HEK293 (cell line): ENCODE measurements at regions not wholly inside any gene's neighbourhood (a gene's known extent, or its start where the extent isn't known, plus 50 kb on each side); places are given as distances from the start of the nearest gene placed in this dataset.

Experiments used
- CTCF ChIA-PET: fragments of 350-600 bp; formaldehyde crosslinking; extraction: SDS; loops from one replicate; lab custom pipeline; 2021; ENCODE audit warnings: antibody characterized with exemption; lab: Yijun Ruan, JAX
- POLR2A ChIA-PET: fragments of 300-600 bp; formaldehyde crosslinking; extraction: SDS; loops from one replicate; lab custom pipeline; 2020; ENCODE audit warnings: antibody characterized with exemption, inconsistent platforms; lab: Yijun Ruan, JAX
- H3K27ac ChIP-seq: fragments of 200-500 bp; sonication (Bioruptor generic); 2 replicates; pipeline ENCODE4 v1.5.1; 2014; ENCODE audit warnings: low read depth, low read length, control low read depth, inconsistent platforms; ENCODE audit errors: extremely low read depth
- H3K36me3 ChIP-seq, 2 experiments: fragments of 200-500 bp in 1 of 2; sonication (Bioruptor generic) in 1 of 2; 1 replicate in 1 of 2; 2 replicates in 1 of 2; pipeline ENCODE4 v1.5.1; 2014 to 2017; ENCODE audit warnings: inconsistent platforms in 2 of 2, low read length in 2 of 2; ENCODE audit not compliant: control insufficient read depth in 2 of 2, insufficient read depth in 1 of 2
- H3K4me1 ChIP-seq: fragments of 200-500 bp; sonication (Bioruptor generic); 2 replicates; pipeline ENCODE4 v1.5.1; 2014; ENCODE audit warnings: mild to moderate bottlenecking, low read length, inconsistent platforms; ENCODE audit not compliant: control insufficient read depth, insufficient read depth
- H3K4me3 ChIP-seq: 2 replicates; pipeline ENCODE4 v1.5.1; 2011; ENCODE audit warnings: low read depth, mild to moderate bottlenecking, control low read depth, low read length, moderate library complexity
- H3K9me3 ChIP-seq: fragments of 200-500 bp; sonication (Bioruptor generic); 2 replicates; pipeline ENCODE4 v1.5.1; 2014; ENCODE audit warnings: low read depth, low read length, inconsistent platforms; ENCODE audit not compliant: control insufficient read depth, insufficient read depth
- BCL11B ChIP-seq: fragments of 450-650 bp; formaldehyde crosslinking; IDR thresholded peaks from 2 replicates; pipeline ENCODE4 v1.5.1; 2016; ENCODE audit warnings: low read depth, missing biosample characterization, missing genetic modification characterization
- KLF7 ChIP-seq: fragments of 450-650 bp; formaldehyde crosslinking; IDR thresholded peaks from 2 replicates; pipeline ENCODE4 v1.5.1; 2016; ENCODE audit warnings: missing biosample characterization, missing genetic modification characterization, borderline replicate concordance
- PRDM1 ChIP-seq: fragments of 450-650 bp; formaldehyde crosslinking; IDR thresholded peaks from 2 replicates; pipeline ENCODE4; 2016; ENCODE audit warnings: missing biosample characterization, missing genetic modification characterization
- SALL2 ChIP-seq: fragments of 450-650 bp; formaldehyde crosslinking; IDR thresholded peaks from 2 replicates; pipeline ENCODE4 v1.5.0; 2017; ENCODE audit warnings: missing biosample characterization, mild to moderate bottlenecking, missing genetic modification characterization, borderline replicate concordance
- SP7 ChIP-seq: fragments of 450-650 bp; formaldehyde crosslinking; IDR thresholded peaks from 2 replicates; pipeline ENCODE4 v1.5.1; 2016; ENCODE audit warnings: missing biosample characterization, missing genetic modification characterization
- ZBTB17 ChIP-seq: fragments of 450-650 bp; formaldehyde crosslinking; IDR thresholded peaks from 2 replicates; pipeline ENCODE4 v1.5.1; 2016; ENCODE audit warnings: missing biosample characterization, missing genetic modification characterization
- ZIC2 ChIP-seq: fragments of 450-650 bp; formaldehyde crosslinking; IDR thresholded peaks from 2 replicates; pipeline ENCODE4 v1.5.1; 2016; ENCODE audit warnings: missing biosample characterization, missing genetic modification characterization
- ZNF114 ChIP-seq: fragments of 450-650 bp; formaldehyde crosslinking; IDR thresholded peaks from 2 replicates; pipeline ENCODE4 v1.5.0; 2017; ENCODE audit warnings: missing biosample characterization, missing genetic modification characterization
- ZNF140 ChIP-seq: fragments of 450-650 bp; formaldehyde crosslinking; IDR thresholded peaks from 2 replicates; pipeline ENCODE4 v1.5.1; 2016; ENCODE audit warnings: missing biosample characterization, missing genetic modification characterization
- ZNF157 ChIP-seq: fragments of 450-650 bp; formaldehyde crosslinking; IDR thresholded peaks from 2 replicates; pipeline ENCODE4 v1.5.1; 2016; ENCODE audit warnings: missing biosample characterization, missing genetic modification characterization
- ZNF292 ChIP-seq: fragments of 450-650 bp; formaldehyde crosslinking; IDR thresholded peaks from 2 replicates; pipeline ENCODE4 v1.5.1; 2016; ENCODE audit warnings: low read depth, missing biosample characterization, missing genetic modification characterization, borderline replicate concordance
- ZNF302 ChIP-seq: fragments of 450-650 bp; formaldehyde crosslinking; IDR thresholded peaks from 2 replicates; pipeline ENCODE4 v1.5.1; 2016; ENCODE audit warnings: missing biosample characterization, missing genetic modification characterization, low read depth
- ZNF335 ChIP-seq: fragments of 450-650 bp; formaldehyde crosslinking; conservative IDR thresholded peaks from 2 replicates; pipeline ENCODE4 v1.5.1; 2016; ENCODE audit warnings: missing biosample characterization, missing genetic modification characterization
- ZNF514 ChIP-seq: fragments of 450-650 bp; formaldehyde crosslinking; IDR thresholded peaks from 2 replicates; pipeline ENCODE4 v1.5.1; 2016; ENCODE audit warnings: missing biosample characterization, missing genetic modification characterization
- ZNF561 ChIP-seq: fragments of 450-650 bp; IDR thresholded peaks from 2 replicates; pipeline ENCODE4 v1.5.1; 2018; ENCODE audit warnings: missing biosample characterization, missing genetic modification characterization, borderline replicate concordance
- ZNF837 ChIP-seq: fragments of 450-650 bp; formaldehyde crosslinking; IDR thresholded peaks from 2 replicates; pipeline ENCODE4 v1.5.1; 2016; ENCODE audit warnings: missing biosample characterization, missing genetic modification characterization
- ZSCAN23 ChIP-seq: fragments of 450-650 bp; formaldehyde crosslinking; IDR thresholded peaks from 2 replicates; pipeline ENCODE4 v1.5.1; 2016; ENCODE audit warnings: missing biosample characterization, missing genetic modification characterization
- ZXDB ChIP-seq: fragments of 450-650 bp; formaldehyde crosslinking; IDR thresholded peaks from 2 replicates; pipeline ENCODE4 v1.5.1; 2016; ENCODE audit warnings: missing biosample characterization, missing genetic modification characterization
- TF ChIP-seq, protein P1 (sequence below): fragments of 450-650 bp; formaldehyde crosslinking; IDR thresholded peaks from 2 replicates; pipeline ENCODE4 v1.5.1; 2016; ENCODE audit warnings: missing biosample characterization, missing genetic modification characterization
- TF ChIP-seq, protein P2 (sequence below): fragments of 450-650 bp; formaldehyde crosslinking; IDR thresholded peaks from 2 replicates; pipeline ENCODE4 v1.5.1; 2016; ENCODE audit warnings: missing biosample characterization, missing genetic modification characterization
- TF ChIP-seq, protein P3 (sequence below): fragments of 450-650 bp; formaldehyde crosslinking; IDR thresholded peaks from 2 replicates; pipeline ENCODE4 v1.5.1; 2016; ENCODE audit warnings: missing biosample characterization, missing genetic modification characterization, low read depth
- TF ChIP-seq, protein P4 (sequence below): fragments of 450-650 bp; formaldehyde crosslinking; IDR thresholded peaks from 2 replicates; pipeline ENCODE4 v1.5.1; 2017; ENCODE audit warnings: missing biosample characterization, missing genetic modification characterization
- TF ChIP-seq, protein P5 (sequence below): fragments of 450-650 bp; formaldehyde crosslinking; IDR thresholded peaks from 2 replicates; pipeline ENCODE4 v1.5.1; 2016; ENCODE audit warnings: missing biosample characterization, missing genetic modification characterization

DNA sequence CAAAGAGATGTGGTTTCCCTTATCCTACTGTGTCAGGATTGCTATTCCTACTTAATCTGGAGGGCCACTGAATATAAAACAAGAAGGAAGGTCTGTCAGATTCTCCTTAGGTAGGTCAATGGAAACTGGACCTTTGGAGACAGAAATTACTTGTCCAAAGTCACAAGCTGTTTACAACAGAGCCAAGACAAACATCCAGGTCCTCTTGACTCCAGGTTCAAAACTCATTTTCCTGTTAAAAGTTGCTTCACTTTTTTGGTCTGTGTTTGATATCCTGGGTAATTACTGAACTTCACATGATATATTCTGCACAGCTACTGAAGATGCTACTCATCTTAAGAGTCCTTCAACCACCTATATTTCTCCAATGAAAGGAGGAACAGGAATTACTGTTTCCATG lies 81.2 kb upstream of the ARHGAP32 start (continued):
- no peak for TF ChIP-seq ZXDB (tag by site-specific recombination)

DNA sequence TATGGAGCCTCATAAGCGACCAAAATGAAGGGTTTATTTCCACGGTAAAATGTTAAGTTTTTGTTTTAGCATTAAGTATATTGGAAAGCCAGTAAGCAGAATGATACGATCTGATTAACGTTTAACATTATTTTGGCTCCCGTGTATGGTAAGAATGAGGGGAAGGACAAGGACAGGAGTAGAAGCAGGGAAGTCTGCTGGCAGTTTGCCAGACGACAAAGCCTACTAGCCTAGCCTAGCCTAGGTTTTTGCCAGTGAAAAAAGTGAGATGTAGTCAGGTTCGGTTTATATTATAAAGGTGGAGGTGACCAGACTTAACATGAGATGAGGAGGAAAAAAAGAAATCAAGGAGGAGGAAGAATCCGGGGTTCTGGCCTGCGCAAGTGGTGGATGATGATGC lies 78.9 kb upstream of the ARHGAP32 start:
- Histone ChIP-seq H3K4me1 (peaks cover 6% of the 10 kb centered on the region), H3K27ac (no peak overlapping the region), H3K4me3 (no peak overlapping the region), H3K9me3 (no peaks in the 10 kb centered on the region), H3K36me3 (peaks cover 0 to 4% of the 10 kb centered on the region in 2 experiments; a peak in 1 of 3 replicates)
- CTCF ChIA-PET: no interaction called here
- POLR2A ChIA-PET: no interaction called here
- TF ChIP-seq, protein P1, sequence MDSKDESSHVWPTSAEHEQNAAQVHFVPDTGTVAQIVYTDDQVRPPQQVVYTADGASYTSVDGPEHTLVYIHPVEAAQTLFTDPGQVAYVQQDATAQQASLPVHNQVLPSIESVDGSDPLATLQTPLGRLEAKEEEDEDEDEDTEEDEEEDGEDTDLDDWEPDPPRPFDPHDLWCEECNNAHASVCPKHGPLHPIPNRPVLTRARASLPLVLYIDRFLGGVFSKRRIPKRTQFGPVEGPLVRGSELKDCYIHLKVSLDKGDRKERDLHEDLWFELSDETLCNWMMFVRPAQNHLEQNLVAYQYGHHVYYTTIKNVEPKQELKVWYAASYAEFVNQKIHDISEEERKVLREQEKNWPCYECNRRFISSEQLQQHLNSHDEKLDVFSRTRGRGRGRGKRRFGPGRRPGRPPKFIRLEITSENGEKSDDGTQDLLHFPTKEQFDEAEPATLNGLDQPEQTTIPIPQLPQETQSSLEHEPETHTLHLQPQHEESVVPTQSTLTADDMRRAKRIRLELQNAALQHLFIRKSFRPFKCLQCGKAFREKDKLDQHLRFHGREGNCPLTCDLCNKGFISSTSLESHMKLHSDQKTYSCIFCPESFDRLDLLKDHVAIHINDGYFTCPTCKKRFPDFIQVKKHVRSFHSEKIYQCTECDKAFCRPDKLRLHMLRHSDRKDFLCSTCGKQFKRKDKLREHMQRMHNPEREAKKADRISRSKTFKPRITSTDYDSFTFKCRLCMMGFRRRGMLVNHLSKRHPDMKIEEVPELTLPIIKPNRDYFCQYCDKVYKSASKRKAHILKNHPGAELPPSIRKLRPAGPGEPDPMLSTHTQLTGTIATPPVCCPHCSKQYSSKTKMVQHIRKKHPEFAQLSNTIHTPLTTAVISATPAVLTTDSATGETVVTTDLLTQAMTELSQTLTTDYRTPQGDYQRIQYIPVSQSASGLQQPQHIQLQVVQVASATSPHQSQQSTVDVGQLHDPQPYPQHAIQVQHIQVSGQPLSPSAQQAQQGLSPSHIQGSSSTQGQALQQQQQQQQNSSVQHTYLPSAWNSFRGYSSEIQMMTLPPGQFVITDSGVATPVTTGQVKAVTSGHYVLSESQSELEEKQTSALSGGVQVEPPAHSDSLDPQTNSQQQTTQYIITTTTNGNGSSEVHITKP (tag by site-specific recombination): no peak
- TF ChIP-seq ZNF514: no peak
- TF ChIP-seq ZNF157 (tag by site-specific recombination): no peak
- no peak for TF ChIP-seq ZNF837 (tag by site-specific recombination)
- TF ChIP-seq, protein P2, sequence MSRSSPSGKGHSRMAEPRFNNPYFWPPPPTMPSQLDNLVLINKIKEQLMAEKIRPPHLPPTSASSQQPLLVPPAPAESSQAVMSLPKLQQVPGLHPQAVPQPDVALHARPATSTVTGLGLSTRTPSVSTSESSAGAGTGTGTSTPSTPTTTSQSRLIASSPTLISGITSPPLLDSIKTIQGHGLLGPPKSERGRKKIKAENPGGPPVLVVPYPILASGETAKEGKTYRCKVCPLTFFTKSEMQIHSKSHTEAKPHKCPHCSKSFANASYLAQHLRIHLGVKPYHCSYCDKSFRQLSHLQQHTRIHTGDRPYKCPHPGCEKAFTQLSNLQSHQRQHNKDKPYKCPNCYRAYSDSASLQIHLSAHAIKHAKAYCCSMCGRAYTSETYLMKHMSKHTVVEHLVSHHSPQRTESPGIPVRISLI (tag by site-specific recombination): no peak
- no peak for TF ChIP-seq SALL2 (tag by site-specific recombination)
- no peak for TF ChIP-seq ZNF114
- no peak for TF ChIP-seq ZNF140
- no peak for TF ChIP-seq SP7 (tag by site-specific recombination)
- no peak for TF ChIP-seq ZNF292
- TF ChIP-seq ZBTB17 (tag by site-specific recombination): no peak
- TF ChIP-seq, protein P3, sequence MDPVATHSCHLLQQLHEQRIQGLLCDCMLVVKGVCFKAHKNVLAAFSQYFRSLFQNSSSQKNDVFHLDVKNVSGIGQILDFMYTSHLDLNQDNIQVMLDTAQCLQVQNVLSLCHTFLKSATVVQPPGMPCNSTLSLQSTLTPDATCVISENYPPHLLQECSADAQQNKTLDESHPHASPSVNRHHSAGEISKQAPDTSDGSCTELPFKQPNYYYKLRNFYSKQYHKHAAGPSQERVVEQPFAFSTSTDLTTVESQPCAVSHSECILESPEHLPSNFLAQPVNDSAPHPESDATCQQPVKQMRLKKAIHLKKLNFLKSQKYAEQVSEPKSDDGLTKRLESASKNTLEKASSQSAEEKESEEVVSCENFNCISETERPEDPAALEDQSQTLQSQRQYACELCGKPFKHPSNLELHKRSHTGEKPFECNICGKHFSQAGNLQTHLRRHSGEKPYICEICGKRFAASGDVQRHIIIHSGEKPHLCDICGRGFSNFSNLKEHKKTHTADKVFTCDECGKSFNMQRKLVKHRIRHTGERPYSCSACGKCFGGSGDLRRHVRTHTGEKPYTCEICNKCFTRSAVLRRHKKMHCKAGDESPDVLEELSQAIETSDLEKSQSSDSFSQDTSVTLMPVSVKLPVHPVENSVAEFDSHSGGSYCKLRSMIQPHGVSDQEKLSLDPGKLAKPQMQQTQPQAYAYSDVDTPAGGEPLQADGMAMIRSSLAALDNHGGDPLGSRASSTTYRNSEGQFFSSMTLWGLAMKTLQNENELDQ (tag by site-specific recombination): no peak
- TF ChIP-seq ZNF335 (tag by site-specific recombination): no peak
- TF ChIP-seq ZIC2: no peak

DNA sequence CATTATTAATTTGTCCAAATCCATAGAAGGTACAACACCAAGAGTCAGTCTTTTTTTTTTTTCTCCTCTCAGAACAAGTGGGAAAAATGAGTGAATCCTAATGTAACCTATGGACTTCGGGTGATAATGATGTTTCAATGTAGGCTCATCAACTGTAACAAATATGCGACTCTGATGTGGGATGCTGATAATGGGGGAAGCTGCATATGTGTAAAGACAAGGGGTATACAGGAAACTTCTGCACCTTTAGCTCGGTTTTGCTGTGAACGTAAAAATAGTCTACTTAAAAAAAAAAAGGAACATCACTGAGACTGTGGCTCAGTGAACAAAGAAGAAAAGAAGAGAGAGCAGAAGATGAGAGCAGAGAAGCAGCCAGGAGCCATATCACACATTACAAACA lies 78.3 kb upstream of the ARHGAP32 start:
- Histone ChIP-seq H3K4me3 (no peak overlapping the region), H3K36me3 (peaks cover 0 to 4% of the 10 kb centered on the region in 2 experiments; a peak in 1 of 3 replicates), H3K27ac (no peak overlapping the region), H3K9me3 (no peaks in the 10 kb centered on the region), H3K4me1 (peaks cover 6% of the 10 kb centered on the region; the same call in 1 of the 2 replicates)
- ChIA-PET CTCF (interaction anchor here (1.1 kb wide), 1 partner anchor 47 kb away, joined by 3 read pairs; no protein-coding TSS in a partner anchor), POLR2A (interaction anchor here (0.5 kb wide), 1 partner anchor 28 kb away, joined by 3 read pairs; no protein-coding TSS in a partner anchor)
- TF ChIP-seq SP7 (tag by site-specific recombination): no peak
- TF ChIP-seq ZBTB17 (tag by site-specific recombination): no peak
- TF ChIP-seq ZSCAN23: no peak
- TF ChIP-seq PRDM1 (tag by site-specific recombination): no peak
- TF ChIP-seq KLF7 (tag by site-specific recombination): no peak
- TF ChIP-seq, protein P4, sequence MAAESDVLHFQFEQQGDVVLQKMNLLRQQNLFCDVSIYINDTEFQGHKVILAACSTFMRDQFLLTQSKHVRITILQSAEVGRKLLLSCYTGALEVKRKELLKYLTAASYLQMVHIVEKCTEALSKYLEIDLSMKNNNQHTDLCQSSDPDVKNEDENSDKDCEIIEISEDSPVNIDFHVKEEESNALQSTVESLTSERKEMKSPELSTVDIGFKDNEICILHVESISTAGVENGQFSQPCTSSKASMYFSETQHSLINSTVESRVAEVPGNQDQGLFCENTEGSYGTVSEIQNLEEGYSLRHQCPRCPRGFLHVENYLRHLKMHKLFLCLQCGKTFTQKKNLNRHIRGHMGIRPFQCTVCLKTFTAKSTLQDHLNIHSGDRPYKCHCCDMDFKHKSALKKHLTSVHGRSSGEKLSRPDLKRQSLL (tag by site-specific recombination): no peak
- TF ChIP-seq, protein P5, sequence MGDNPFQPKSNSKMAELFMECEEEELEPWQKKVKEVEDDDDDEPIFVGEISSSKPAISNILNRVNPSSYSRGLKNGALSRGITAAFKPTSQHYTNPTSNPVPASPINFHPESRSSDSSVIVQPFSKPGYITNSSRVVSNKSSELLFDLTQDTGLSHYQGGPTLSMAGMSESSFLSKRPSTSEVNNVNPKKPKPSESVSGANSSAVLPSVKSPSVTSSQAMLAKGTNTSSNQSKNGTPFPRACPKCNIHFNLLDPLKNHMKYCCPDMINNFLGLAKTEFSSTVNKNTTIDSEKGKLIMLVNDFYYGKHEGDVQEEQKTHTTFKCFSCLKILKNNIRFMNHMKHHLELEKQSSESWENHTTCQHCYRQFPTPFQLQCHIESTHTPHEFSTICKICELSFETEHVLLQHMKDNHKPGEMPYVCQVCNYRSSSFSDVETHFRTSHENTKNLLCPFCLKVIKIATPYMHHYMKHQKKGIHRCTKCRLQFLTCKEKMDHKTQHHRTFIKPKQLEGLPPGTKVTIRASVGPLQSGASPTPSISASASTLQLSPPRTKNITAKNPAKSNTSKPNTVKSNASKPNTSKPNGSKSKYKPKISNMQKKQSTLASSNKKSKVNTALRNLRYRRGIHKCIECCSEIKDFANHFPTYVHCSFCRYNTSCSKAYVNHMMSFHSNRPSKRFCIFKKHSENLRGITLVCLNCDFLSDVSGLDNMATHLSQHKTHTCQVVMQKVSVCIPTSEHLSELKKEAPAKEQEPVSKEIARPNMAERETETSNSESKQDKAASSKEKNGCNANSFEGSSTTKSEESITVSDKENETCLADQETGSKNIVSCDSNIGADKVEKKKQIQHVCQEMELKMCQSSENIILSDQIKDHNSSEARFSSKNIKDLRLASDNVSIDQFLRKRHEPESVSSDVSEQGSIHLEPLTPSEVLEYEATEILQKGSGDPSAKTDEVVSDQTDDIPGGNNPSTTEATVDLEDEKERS: no peak
- TF ChIP-seq ZNF302: no peak
- no peak for TF ChIP-seq ZNF561 (tag by site-specific recombination)
- no peak for TF ChIP-seq BCL11B (tag by site-specific recombination)
